WTC11 (cell line): ENCODE measurements at regions not wholly inside any gene's neighbourhood (a gene's known extent, or its start where the extent isn't known, plus 50 kb on each side); places are given as distances from the start of the nearest gene placed in this dataset.

Experiments
- ATAC-seq: fragments of 200-7000 bp; cut with Tn5 transposase; 2 replicates; pipeline ENCODE4 v1.10.0; 2021; ENCODE audit warnings: mild to moderate bottlenecking, moderate library complexity
- CTCF ChIA-PET: fragments of 300-600 bp; sonication (Branson Sonifier 250); formaldehyde crosslinking; loops from one replicate; lab custom pipeline; 2021; ENCODE audit warnings: antibody characterized with exemption; lab: Charles Lee
- POLR2A ChIA-PET: fragments of 350-600 bp; sonication (Branson Sonifier 250); formaldehyde crosslinking; loops from one replicate; lab custom pipeline; 2021; ENCODE audit warnings: antibody characterized with exemption; lab: Charles Lee
- DNase-seq: peaks from one replicate; pipeline ENCODE4 v3.0.0; 2021; ENCODE audit warnings: low spot score
- H3K27ac Mint-ChIP-seq: 2 replicates; pipeline ENCODE4 v1.8.0; 2021; ENCODE audit warnings: mixed read lengths
- H3K27me3 Mint-ChIP-seq: 2 replicates; pipeline ENCODE4 v1.8.0; 2021; ENCODE audit warnings: low read depth, mild to moderate bottlenecking, moderate library complexity, mixed read lengths
- H3K36me3 Mint-ChIP-seq: 2 replicates; pipeline ENCODE4 v1.8.0; 2021; ENCODE audit warnings: mixed read lengths
- H3K4me1 Mint-ChIP-seq: 2 replicates; pipeline ENCODE4 v1.8.0; 2022; ENCODE audit warnings: mixed read lengths
- H3K4me3 Mint-ChIP-seq: 2 replicates; pipeline ENCODE4 v1.8.0; 2021; ENCODE audit warnings: mild to moderate bottlenecking, moderate library complexity, mixed read lengths
- H3K9me3 Mint-ChIP-seq: 2 replicates; pipeline ENCODE4 v1.8.0; 2021; ENCODE audit warnings: mixed read lengths
- ATF1 ChIP-seq: sonication (generic); formaldehyde crosslinking; IDR thresholded peaks from 2 replicates; pipeline ENCODE4 v1.8.1; 2023; ENCODE audit warnings: mild to moderate bottlenecking, moderate library complexity, missing genetic modification reagents
- CBFB ChIP-seq: sonication (generic); formaldehyde crosslinking; IDR thresholded peaks from 2 replicates; pipeline ENCODE4 v1.8.1; 2022; ENCODE audit warnings: mild to moderate bottlenecking, low read depth, missing genetic modification reagents
- ERG ChIP-seq: fragments of 250-450 bp; sonication (Bioruptor Pico); IDR thresholded peaks from 2 replicates; pipeline ENCODE4 v1.8.0; 2021; ENCODE audit warnings: mild to moderate bottlenecking
- IRF1 ChIP-seq: sonication (generic); formaldehyde crosslinking; IDR thresholded peaks from 2 replicates; pipeline ENCODE4 v1.8.0; 2023; ENCODE audit warnings: missing genetic modification reagents
- JUN ChIP-seq: sonication (generic); formaldehyde crosslinking; IDR thresholded peaks from 2 replicates; pipeline ENCODE4 v1.8.0; 2023; ENCODE audit warnings: mild to moderate bottlenecking, missing genetic modification reagents
- KAT7 ChIP-seq: sonication (generic); formaldehyde crosslinking; IDR thresholded peaks from 2 replicates; pipeline ENCODE4 v1.8.1; 2023; ENCODE audit warnings: missing genetic modification reagents, mild to moderate bottlenecking, borderline replicate concordance
- RORB ChIP-seq: fragments of 250-450 bp; sonication (Bioruptor Pico); IDR thresholded peaks from 2 replicates; pipeline ENCODE4 v1.9.0; 2021; ENCODE audit warnings: mild to moderate bottlenecking
- ZNF263 ChIP-seq: sonication (generic); formaldehyde crosslinking; IDR thresholded peaks from 2 replicates; pipeline ENCODE4 v1.8.1; 2022; ENCODE audit warnings: low read depth, mild to moderate bottlenecking, moderate library complexity, missing genetic modification reagents
- ZNF396 ChIP-seq: fragments of 250-450 bp; sonication (Bioruptor Pico); IDR thresholded peaks from 2 replicates; pipeline ENCODE4 v1.8.0; 2021; ENCODE audit warnings: mild to moderate bottlenecking, moderate library complexity, borderline replicate concordance
- TF ChIP-seq, protein P1 (sequence below): sonication (generic); formaldehyde crosslinking; IDR thresholded peaks from 2 replicates; pipeline ENCODE4 v1.8.1; 2023; ENCODE audit warnings: mild to moderate bottlenecking, missing genetic modification reagents
- TF ChIP-seq, protein P2 (sequence below): sonication (generic); formaldehyde crosslinking; IDR thresholded peaks from 2 replicates; pipeline ENCODE4 v1.8.0; 2023; ENCODE audit warnings: mild to moderate bottlenecking, missing genetic modification reagents
- TF ChIP-seq, protein P3 (sequence below): fragments of 200-600 bp; IDR thresholded peaks from 2 replicates; pipeline ENCODE4 v1.8.0; 2022; ENCODE audit warnings: antibody characterized with exemption
- TF ChIP-seq, protein P4 (sequence below): fragments of 250-450 bp; sonication (Bioruptor Pico); IDR thresholded peaks from 2 replicates; pipeline ENCODE4 v2.1.2; 2022; ENCODE audit warnings: mild to moderate bottlenecking, moderate library complexity
- TF ChIP-seq, protein P5 (sequence below): sonication (generic); formaldehyde crosslinking; IDR thresholded peaks from 2 replicates; pipeline ENCODE4 v1.8.0; 2022; ENCODE audit warnings: missing genetic modification reagents

DNA sequence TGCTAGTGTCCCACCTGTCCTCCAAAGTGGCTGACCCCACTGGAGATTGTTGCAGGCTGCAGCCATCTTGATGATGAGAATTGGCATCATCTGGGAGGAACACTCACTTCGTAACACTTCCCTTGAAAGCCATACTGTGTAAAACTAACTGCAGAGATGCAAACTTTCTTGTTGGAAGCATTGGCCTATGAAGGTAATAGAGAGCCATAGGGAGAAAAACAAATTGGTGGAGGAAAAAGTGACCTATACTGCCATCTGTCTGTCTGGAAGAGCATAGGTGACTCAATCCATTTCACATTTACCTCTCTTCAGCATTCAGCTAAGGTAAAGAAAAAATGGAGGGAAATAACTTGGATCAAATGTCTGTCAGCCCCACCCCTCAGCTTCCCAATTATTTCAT, 473.4 kb downstream of the NTRK2 start:
- Mint-ChIP-seq H3K4me1 (peaks cover 10% of the 10 kb centered on the region), H3K27me3 (no peaks in the 10 kb centered on the region), H3K27ac (no peak overlapping the region)
- POLR2A ChIA-PET = interaction anchor here (1.0 kb wide), 1 partner anchor 174 kb away, joined by 3 read pairs; no protein-coding TSS in a partner anchor
- no peak for TF ChIP-seq ZNF396 (CRISPR knock-in tag)
- TF ChIP-seq ERG = no peak
- TF ChIP-seq, protein P1, sequence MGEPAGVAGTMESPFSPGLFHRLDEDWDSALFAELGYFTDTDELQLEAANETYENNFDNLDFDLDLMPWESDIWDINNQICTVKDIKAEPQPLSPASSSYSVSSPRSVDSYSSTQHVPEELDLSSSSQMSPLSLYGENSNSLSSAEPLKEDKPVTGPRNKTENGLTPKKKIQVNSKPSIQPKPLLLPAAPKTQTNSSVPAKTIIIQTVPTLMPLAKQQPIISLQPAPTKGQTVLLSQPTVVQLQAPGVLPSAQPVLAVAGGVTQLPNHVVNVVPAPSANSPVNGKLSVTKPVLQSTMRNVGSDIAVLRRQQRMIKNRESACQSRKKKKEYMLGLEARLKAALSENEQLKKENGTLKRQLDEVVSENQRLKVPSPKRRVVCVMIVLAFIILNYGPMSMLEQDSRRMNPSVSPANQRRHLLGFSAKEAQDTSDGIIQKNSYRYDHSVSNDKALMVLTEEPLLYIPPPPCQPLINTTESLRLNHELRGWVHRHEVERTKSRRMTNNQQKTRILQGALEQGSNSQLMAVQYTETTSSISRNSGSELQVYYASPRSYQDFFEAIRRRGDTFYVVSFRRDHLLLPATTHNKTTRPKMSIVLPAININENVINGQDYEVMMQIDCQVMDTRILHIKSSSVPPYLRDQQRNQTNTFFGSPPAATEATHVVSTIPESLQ (CRISPR knock-in tag) = no peak
- no peak for TF ChIP-seq JUN (CRISPR knock-in tag)
- TF ChIP-seq ATF1 (CRISPR knock-in tag) = no peak
- no peak for TF ChIP-seq IRF1 (CRISPR knock-in tag)
- TF ChIP-seq ZNF263 = no peak
- TF ChIP-seq, protein P2, sequence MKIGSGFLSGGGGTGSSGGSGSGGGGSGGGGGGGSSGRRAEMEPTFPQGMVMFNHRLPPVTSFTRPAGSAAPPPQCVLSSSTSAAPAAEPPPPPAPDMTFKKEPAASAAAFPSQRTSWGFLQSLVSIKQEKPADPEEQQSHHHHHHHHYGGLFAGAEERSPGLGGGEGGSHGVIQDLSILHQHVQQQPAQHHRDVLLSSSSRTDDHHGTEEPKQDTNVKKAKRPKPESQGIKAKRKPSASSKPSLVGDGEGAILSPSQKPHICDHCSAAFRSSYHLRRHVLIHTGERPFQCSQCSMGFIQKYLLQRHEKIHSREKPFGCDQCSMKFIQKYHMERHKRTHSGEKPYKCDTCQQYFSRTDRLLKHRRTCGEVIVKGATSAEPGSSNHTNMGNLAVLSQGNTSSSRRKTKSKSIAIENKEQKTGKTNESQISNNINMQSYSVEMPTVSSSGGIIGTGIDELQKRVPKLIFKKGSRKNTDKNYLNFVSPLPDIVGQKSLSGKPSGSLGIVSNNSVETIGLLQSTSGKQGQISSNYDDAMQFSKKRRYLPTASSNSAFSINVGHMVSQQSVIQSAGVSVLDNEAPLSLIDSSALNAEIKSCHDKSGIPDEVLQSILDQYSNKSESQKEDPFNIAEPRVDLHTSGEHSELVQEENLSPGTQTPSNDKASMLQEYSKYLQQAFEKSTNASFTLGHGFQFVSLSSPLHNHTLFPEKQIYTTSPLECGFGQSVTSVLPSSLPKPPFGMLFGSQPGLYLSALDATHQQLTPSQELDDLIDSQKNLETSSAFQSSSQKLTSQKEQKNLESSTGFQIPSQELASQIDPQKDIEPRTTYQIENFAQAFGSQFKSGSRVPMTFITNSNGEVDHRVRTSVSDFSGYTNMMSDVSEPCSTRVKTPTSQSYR (CRISPR knock-in tag) = no peak
- TF ChIP-seq, all 79 proteins: peak for 0
- ATAC-seq = peak; percentile 96
- DNase-seq = no peak
- CTCF ChIA-PET = interaction anchor here (0.6 to 3.1 kb wide), 17 partner anchors 10 to 745 kb away, joined by 3 to 17 read pairs (median 3); no protein-coding TSS in a partner anchor
- no peaks in the 10 kb centered on the region for H3K9me3 Mint-ChIP-seq
- H3K4me3 Mint-ChIP-seq = no peak overlapping the region
- no peaks in the 10 kb centered on the region for H3K36me3 Mint-ChIP-seq

- peaks cover 10% of the 10 kb centered on the region for H3K4me1 Mint-ChIP-seq
- TF ChIP-seq RORB (CRISPR knock-in tag) (no peak), CBFB (no peak)
- TF ChIP-seq, all 79 proteins: peak for 0
- Mint-ChIP-seq H3K27ac (no peak overlapping the region), H3K27me3 (no peaks in the 10 kb centered on the region), H3K36me3 (no peaks in the 10 kb centered on the region), H3K4me3 (no peak overlapping the region), H3K9me3 (no peaks in the 10 kb centered on the region)
- ChIA-PET CTCF (interaction anchor here (0.7 to 3.1 kb wide), 8 partner anchors 14 to 745 kb away, joined by 3 to 17 read pairs (median 4); no protein-coding TSS in a partner anchor), POLR2A (interaction anchor here (1.0 kb wide), 1 partner anchor 174 kb away, joined by 3 read pairs; no protein-coding TSS in a partner anchor)
- DNase-seq (no peak), ATAC-seq (no peak)
These were observed 473.0 kb downstream of the NTRK2 start for GRCh38 chr9:85142496-85142911.

DNA sequence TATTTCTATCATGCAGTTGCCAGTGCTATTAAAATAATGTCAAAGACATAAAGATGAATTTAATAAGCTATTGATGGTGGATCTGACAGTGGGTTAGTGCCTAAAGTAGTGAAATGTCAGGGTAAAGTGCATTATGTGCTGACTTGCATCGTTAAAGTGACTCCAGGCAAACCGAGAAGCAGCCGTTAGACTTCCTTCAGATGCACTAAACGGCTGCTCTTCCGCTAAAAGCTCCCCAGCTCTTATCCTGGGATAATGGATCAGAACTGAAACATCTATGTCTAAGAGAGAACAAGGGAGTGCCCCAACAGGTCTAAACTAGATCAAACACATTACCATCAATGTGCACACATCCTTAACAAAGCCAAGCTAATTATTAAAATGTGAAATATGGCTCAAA, 468.2 kb downstream of the NTRK2 start:
- POLR2A ChIA-PET = no interaction called here
- peaks cover 20% of the 10 kb centered on the region for H3K9me3 Mint-ChIP-seq
- ATAC-seq = no peak
- no peaks in the 10 kb centered on the region for H3K4me1 Mint-ChIP-seq
- no peaks in the 10 kb centered on the region for H3K27me3 Mint-ChIP-seq
- CTCF ChIA-PET = interaction anchor here (1.1 kb wide), 2 partner anchors 195 to 441 kb away, joined by 3 read pairs; no protein-coding TSS in a partner anchor
- no peak for DNase-seq
- H3K27ac Mint-ChIP-seq = no peak overlapping the region
- peaks cover 7% of the 10 kb centered on the region; the same call in 1 of the 2 replicates for H3K36me3 Mint-ChIP-seq
- H3K4me3 Mint-ChIP-seq = no peak overlapping the region
- TF ChIP-seq, protein P3, sequence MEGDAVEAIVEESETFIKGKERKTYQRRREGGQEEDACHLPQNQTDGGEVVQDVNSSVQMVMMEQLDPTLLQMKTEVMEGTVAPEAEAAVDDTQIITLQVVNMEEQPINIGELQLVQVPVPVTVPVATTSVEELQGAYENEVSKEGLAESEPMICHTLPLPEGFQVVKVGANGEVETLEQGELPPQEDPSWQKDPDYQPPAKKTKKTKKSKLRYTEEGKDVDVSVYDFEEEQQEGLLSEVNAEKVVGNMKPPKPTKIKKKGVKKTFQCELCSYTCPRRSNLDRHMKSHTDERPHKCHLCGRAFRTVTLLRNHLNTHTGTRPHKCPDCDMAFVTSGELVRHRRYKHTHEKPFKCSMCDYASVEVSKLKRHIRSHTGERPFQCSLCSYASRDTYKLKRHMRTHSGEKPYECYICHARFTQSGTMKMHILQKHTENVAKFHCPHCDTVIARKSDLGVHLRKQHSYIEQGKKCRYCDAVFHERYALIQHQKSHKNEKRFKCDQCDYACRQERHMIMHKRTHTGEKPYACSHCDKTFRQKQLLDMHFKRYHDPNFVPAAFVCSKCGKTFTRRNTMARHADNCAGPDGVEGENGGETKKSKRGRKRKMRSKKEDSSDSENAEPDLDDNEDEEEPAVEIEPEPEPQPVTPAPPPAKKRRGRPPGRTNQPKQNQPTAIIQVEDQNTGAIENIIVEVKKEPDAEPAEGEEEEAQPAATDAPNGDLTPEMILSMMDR = no peak
- TF ChIP-seq, protein P4, sequence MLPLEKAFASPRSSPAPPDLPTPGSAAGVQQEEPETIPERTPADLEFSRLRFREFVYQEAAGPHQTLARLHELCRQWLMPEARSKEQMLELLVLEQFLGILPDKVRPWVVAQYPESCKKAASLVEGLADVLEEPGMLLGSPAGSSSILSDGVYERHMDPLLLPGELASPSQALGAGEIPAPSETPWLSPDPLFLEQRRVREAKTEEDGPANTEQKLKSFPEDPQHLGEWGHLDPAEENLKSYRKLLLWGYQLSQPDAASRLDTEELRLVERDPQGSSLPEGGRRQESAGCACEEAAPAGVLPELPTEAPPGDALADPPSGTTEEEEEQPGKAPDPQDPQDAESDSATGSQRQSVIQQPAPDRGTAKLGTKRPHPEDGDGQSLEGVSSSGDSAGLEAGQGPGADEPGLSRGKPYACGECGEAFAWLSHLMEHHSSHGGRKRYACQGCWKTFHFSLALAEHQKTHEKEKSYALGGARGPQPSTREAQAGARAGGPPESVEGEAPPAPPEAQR (CRISPR knock-in tag) = no peak
- TF ChIP-seq, protein P5, sequence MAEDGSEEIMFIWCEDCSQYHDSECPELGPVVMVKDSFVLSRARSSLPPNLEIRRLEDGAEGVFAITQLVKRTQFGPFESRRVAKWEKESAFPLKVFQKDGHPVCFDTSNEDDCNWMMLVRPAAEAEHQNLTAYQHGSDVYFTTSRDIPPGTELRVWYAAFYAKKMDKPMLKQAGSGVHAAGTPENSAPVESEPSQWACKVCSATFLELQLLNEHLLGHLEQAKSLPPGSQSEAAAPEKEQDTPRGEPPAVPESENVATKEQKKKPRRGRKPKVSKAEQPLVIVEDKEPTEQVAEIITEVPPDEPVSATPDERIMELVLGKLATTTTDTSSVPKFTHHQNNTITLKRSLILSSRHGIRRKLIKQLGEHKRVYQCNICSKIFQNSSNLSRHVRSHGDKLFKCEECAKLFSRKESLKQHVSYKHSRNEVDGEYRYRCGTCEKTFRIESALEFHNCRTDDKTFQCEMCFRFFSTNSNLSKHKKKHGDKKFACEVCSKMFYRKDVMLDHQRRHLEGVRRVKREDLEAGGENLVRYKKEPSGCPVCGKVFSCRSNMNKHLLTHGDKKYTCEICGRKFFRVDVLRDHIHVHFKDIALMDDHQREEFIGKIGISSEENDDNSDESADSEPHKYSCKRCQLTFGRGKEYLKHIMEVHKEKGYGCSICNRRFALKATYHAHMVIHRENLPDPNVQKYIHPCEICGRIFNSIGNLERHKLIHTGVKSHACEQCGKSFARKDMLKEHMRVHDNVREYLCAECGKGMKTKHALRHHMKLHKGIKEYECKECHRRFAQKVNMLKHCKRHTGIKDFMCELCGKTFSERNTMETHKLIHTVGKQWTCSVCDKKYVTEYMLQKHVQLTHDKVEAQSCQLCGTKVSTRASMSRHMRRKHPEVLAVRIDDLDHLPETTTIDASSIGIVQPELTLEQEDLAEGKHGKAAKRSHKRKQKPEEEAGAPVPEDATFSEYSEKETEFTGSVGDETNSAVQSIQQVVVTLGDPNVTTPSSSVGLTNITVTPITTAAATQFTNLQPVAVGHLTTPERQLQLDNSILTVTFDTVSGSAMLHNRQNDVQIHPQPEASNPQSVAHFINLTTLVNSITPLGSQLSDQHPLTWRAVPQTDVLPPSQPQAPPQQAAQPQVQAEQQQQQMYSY (CRISPR knock-in tag) = no peak
- TF ChIP-seq KAT7 (CRISPR knock-in tag) = no peak
- TF ChIP-seq, protein P2 (CRISPR knock-in tag) = no peak
